ENCODE measurements at regions not wholly inside any gene's neighbourhood (a gene's known extent, or its start where the extent isn't known, plus 50 kb on each side); places are given as distances from the start of the nearest gene placed in this dataset.
"Not testable (repeated sequence)": the region's sequence is repeated elsewhere in the genome, so short reads cannot be mapped to it uniquely, and the experiment has no call there.

GRCh38 chr3:103516950-103517349 is 1082.1 kb downstream of the ZPLD1 start:
- intact Hi-C loops (cut with micrococcal nuclease; ENCODE audit: unreplicated experiment), result no loop called here
- in situ Hi-C loops (cut with MboI), result no loop called here
- no peak for TF ChIP-seq NFYA (IDR thresholded peaks at IDR 0.05; ENCODE audit: borderline replicate concordance, low read depth, low read length)
- TF ChIP-seq CHD2 (IDR thresholded peaks at IDR 0.05; ENCODE audit: borderline replicate concordance, low read depth, low read length), result no peak
- no peak for TF ChIP-seq CBX3 (IDR thresholded peaks at IDR 0.05; ENCODE audit: borderline replicate concordance, low read depth)
- no peak for TF ChIP-seq PRDM15 (CRISPR knock-in tag; IDR thresholded peaks at IDR 0.05)
- no peak for TF ChIP-seq MAX (IDR thresholded peaks at IDR 0.05; ENCODE audit: low read depth, low read length)
- TF ChIP-seq LARP7 (IDR thresholded peaks at IDR 0.05), result no peak
- TF ChIP-seq CEBPZ (IDR thresholded peaks at IDR 0.05; ENCODE audit: low read depth, low read length), result no peak
- no peak for TF ChIP-seq BACH1 (IDR thresholded peaks at IDR 0.05; ENCODE audit: borderline replicate concordance)
- no peak for TF ChIP-seq SMARCA5 (IDR thresholded peaks at IDR 0.05)
- TF ChIP-seq ZNF274 (IDR thresholded peaks at IDR 0.05; ENCODE audit: insufficient read depth, insufficient read length), result no peak
- TF ChIP-seq DPF2 (IDR thresholded peaks at IDR 0.05), result no peak
- ChIA-PET POLR2A (no interaction called here), CTCF (no interaction called here), RAD21 (ENCODE audit: unreplicated experiment) (no interaction called here), SMC1A (ENCODE audit: uncharacterized antibody, unreplicated experiment) (interaction anchor here (1.7 kb wide), 1 partner anchor 11 kb away, joined by 4 read pairs; no protein-coding TSS in a partner anchor)
- no peak overlapping the region for H3K27ac ChIP-seq (ENCODE audit: control insufficient read depth, insufficient read depth)
- no peaks in the 10 kb centered on the region for H3K4me1 ChIP-seq (ENCODE audit: control insufficient read depth, insufficient read depth, low read length)
- no peaks in the 10 kb centered on the region for H3K36me3 ChIP-seq (ENCODE audit: control insufficient read depth in 2 of 2, insufficient read depth in 2 of 2, low read length in 1 of 2)
- H3K9ac ChIP-seq (ENCODE audit: control insufficient read depth, insufficient read depth, low read length), result no peak overlapping the region
- FAIRE-seq (no peak), DNase-seq (ENCODE audit: low read depth, low spot score) (no peak), ATAC-seq (no peak)
- no peak overlapping the region for H3K4me2 ChIP-seq (ENCODE audit: control insufficient read depth, insufficient read depth)
- no peak overlapping the region for H3K4me3 ChIP-seq
- no peak overlapping the region for H2AFZ ChIP-seq (ENCODE audit: control insufficient read depth, low read depth, low read length)
- no peaks in the 10 kb centered on the region for H3K9me3 ChIP-seq (replicated peaks; ENCODE audit: control insufficient read depth, insufficient read depth, low read length)
- no TSS peak for BruUV-seq (replicated peaks)
- 44% methylated on average over 3 of the region's 3 CpGs for WGBS (ENCODE audit: insufficient coverage, insufficient replicate concordance, low lambda C conversion rate, missing lambda C conversion rate)
- H4K20me1 ChIP-seq (ENCODE audit: control insufficient read depth, insufficient read depth), result no peaks in the 10 kb centered on the region
- H3K79me2 ChIP-seq (ENCODE audit: control insufficient read depth, insufficient read depth, low read length), result no peaks in the 10 kb centered on the region
- no peaks in the 10 kb centered on the region for H3K27me3 ChIP-seq (replicated peaks in 1 of 2; ENCODE audit: control insufficient read depth in 2 of 2, insufficient read depth in 2 of 2, low read length in 1 of 2)

- in situ Hi-C loops (cut with MboI); CTCF ChIA-PET; RAD21 ChIA-PET (ENCODE audit: unreplicated experiment); H3K9ac ChIP-seq (ENCODE audit: control insufficient read depth, insufficient read depth, low read length); DNase-seq (ENCODE audit: low read depth, low spot score); H3K79me2 ChIP-seq (ENCODE audit: control insufficient read depth, insufficient read depth, low read length); H3K4me3 ChIP-seq; intact Hi-C loops (cut with micrococcal nuclease; ENCODE audit: unreplicated experiment); H2AFZ ChIP-seq (ENCODE audit: control insufficient read depth, low read depth, low read length); H4K20me1 ChIP-seq (ENCODE audit: control insufficient read depth, insufficient read depth); ATAC-seq; FAIRE-seq; H3K27me3 ChIP-seq (replicated peaks in 1 of 2; ENCODE audit: control insufficient read depth in 2 of 2, insufficient read depth in 2 of 2, low read length in 1 of 2); H3K9me3 ChIP-seq (replicated peaks; ENCODE audit: control insufficient read depth, insufficient read depth, low read length); H3K4me1 ChIP-seq (ENCODE audit: control insufficient read depth, insufficient read depth, low read length); H3K36me3 ChIP-seq (ENCODE audit: control insufficient read depth in 2 of 2, insufficient read depth in 2 of 2, low read length in 1 of 2); POLR2A ChIA-PET; H3K27ac ChIP-seq (ENCODE audit: control insufficient read depth, insufficient read depth); BruUV-seq (replicated peaks); SMC1A ChIA-PET (ENCODE audit: uncharacterized antibody, unreplicated experiment); H3K4me2 ChIP-seq (ENCODE audit: control insufficient read depth, insufficient read depth): not testable (repeated sequence)
- 68% methylated on average over 17 of the region's 19 CpGs for WGBS (ENCODE audit: insufficient coverage, insufficient replicate concordance, low lambda C conversion rate, missing lambda C conversion rate)
Measured at GRCh38 chr3:103531327-103531726, 1096.5 kb downstream of the ZPLD1 start.
